ENCODE measurements at regions not wholly inside any gene's neighbourhood (a gene's known extent, or its start where the extent isn't known, plus 50 kb on each side); places are given as distances from the start of the nearest gene placed in this dataset.

- Histone ChIP-seq H2AK5ac (ENCODE audit: low read depth, low read length) (0 out of 2 replicates have a peak overlapping the region, but pooled peaks have one; percentile 45), H3K79me1 (ENCODE audit: low read depth in 1 of 2, low read length in 2 of 2) (no peaks in the 10 kb centered on the region), H2BK15ac (ENCODE audit: low read depth, low read length) (peak overlapping the region; percentile 17; the same call in 1 of the 3 replicates), H3K23ac (ENCODE audit: low read depth, low read length) (no peak overlapping the region), H3K27ac (ENCODE audit: insufficient read depth, low read length) (peak overlapping the region; percentile 86; the same call in 1 of the 2 replicates), H3K9me3 (ENCODE audit: control insufficient read depth, insufficient read depth, low read length) (no peaks in the 10 kb centered on the region; the same call in 1 of the 2 replicates), H2AFZ (replicated peaks; ENCODE audit: low read length, poor library complexity) (no peak overlapping the region), H4K20me1 (ENCODE audit: insufficient read depth, low read length) (no peaks in the 10 kb centered on the region), H3K9me1 (ENCODE audit: insufficient read depth, low read length) (no peaks in the 10 kb centered on the region; the same call in 1 of the 2 replicates), H4K8ac (ENCODE audit: low read depth in 2 of 2, low read length in 2 of 2) (peak overlapping the region in 1 of 2 experiments; percentile 59; a peak in 1 of 4 replicates), H3K56ac (ENCODE audit: extremely low read depth, insufficient read depth, low read length) (no peak overlapping the region), H3K27me3 (ENCODE audit: control insufficient read depth, insufficient read depth, low read length) (no peaks in the 10 kb centered on the region), H4K5ac (ENCODE audit: low read depth, low read length) (peak overlapping the region; percentile 81), H2BK5ac (ENCODE audit: low read depth, low read length, poor library complexity, severe bottlenecking) (peak overlapping the region; percentile 89), H3K18ac (ENCODE audit: low read depth, low read length) (peak overlapping the region; percentile 98), H2BK20ac (ENCODE audit: low read depth, low read length) (no peak overlapping the region), H3K4me1 (ENCODE audit: control insufficient read depth, insufficient read depth, low read length) (peaks cover 6% of the 10 kb centered on the region), H4K91ac (ENCODE audit: insufficient read depth, low read depth, low read length) (no peak overlapping the region; the same call in 1 of the 2 replicates), H3K4me2 (ENCODE audit: low read depth, low read length) (peak overlapping the region; percentile 91), H3K14ac (replicated peaks; ENCODE audit: low read depth, low read length) (peak overlapping the region; percentile 50; the same call in 1 of the 2 replicates), H2BK120ac (ENCODE audit: low read depth, low read length) (peak overlapping the region; percentile 17; the same call in 1 of the 2 replicates), H3K4ac (ENCODE audit: low read depth, low read length) (peak overlapping the region; percentile 38; the same call in 1 of the 2 replicates), H3K36me3 (ENCODE audit: control insufficient read depth, insufficient read depth, low read length) (no peaks in the 10 kb centered on the region), H3K9ac (ENCODE audit: low read depth, low read length) (no peak overlapping the region), H3K4me3 (ENCODE audit: insufficient read depth, low read depth, low read length) (no peak overlapping the region), H2AK9ac (replicated peaks; ENCODE audit: low read depth, low read length, poor library complexity) (no peak overlapping the region)
- ChIA-PET CTCF (no interaction called here), POLR2A (ENCODE audit: unreplicated experiment) (no interaction called here)
- ATAC-seq (ENCODE audit: low read depth) (peak; percentile 55), DNase-seq (peak; percentile 54)
- intact Hi-C loops (cut with micrococcal nuclease) (no loop called here), in situ Hi-C loops (cut with MboI; ENCODE audit: low sequenced_read_pairs) (no loop called here), dilution Hi-C loops (cut with HindIII; ENCODE audit: low sequenced_read_pairs, unreplicated experiment) (no loop called here)
- no peak for TF ChIP-seq CTCF (conservative IDR thresholded peaks at IDR 0.05; ENCODE audit: low read depth, low read length)
- TF ChIP-seq FOS (IDR thresholded peaks at IDR 0.05; ENCODE audit: low read depth, low read length): no peak
- no peak for TF ChIP-seq ELK1 (IDR thresholded peaks at IDR 0.05; ENCODE audit: borderline replicate concordance, low read depth, low read length)
- no peak for TF ChIP-seq POLR2A (IDR thresholded peaks at IDR 0.05; ENCODE audit: low read depth, low read length)
- TF ChIP-seq MXI1 (IDR thresholded peaks at IDR 0.05; ENCODE audit: borderline replicate concordance, low read depth, low read length): no peak
- TF ChIP-seq USF2 (IDR thresholded peaks at IDR 0.05; ENCODE audit: low read depth, low read length): no peak
- TF ChIP-seq RAD21 (IDR thresholded peaks at IDR 0.05; ENCODE audit: low read length): no peak
- TF ChIP-seq NFE2L2 (IDR thresholded peaks at IDR 0.05; ENCODE audit: low read depth, low read length): no peak
- TF ChIP-seq CEBPB (IDR thresholded peaks at IDR 0.05; ENCODE audit: low read depth, low read length): no peak
- no peak for TF ChIP-seq MAZ (IDR thresholded peaks at IDR 0.05; ENCODE audit: borderline replicate concordance, low read depth, low read length)
- no peak for TF ChIP-seq RCOR1 (IDR thresholded peaks at IDR 0.05; ENCODE audit: insufficient replicate concordance, low read length)
- no peak for TF ChIP-seq CHD1 (IDR thresholded peaks at IDR 0.05; ENCODE audit: low read depth, low read length)
- TF ChIP-seq MAFK (IDR thresholded peaks at IDR 0.05; ENCODE audit: low read depth, low read length): no peak
- TF ChIP-seq RFX5 (IDR thresholded peaks at IDR 0.05; ENCODE audit: low read depth, low read length): no peak
- no peak for TF ChIP-seq BHLHE40 (IDR thresholded peaks at IDR 0.05; ENCODE audit: low read depth, low read length)
- TF ChIP-seq SMC3 (IDR thresholded peaks at IDR 0.05; ENCODE audit: low read depth, low read length): no peak
- BruUV-seq (replicated peaks): no TSS peak
These were observed 644.3 kb downstream of the HDGFL1 start for GRCh38 chr6:23213651-23214050.
